Activated CD8-positive, alpha-beta T cell treated with anti-CD3 and anti-CD28 coated beads for 36 hours (primary cell): ENCODE measurements at regions not wholly inside any gene's neighbourhood (a gene's known extent, or its start where the extent isn't known, plus 50 kb on each side); places are given as distances from the start of the nearest gene placed in this dataset.

Experiments used
- ATAC-seq: fragments of 200-7000 bp; cut with Tn5 transposase; one replicate; pipeline ENCODE4 v1.10.0; 2021; ENCODE audit warnings: mild to moderate bottlenecking, moderate library complexity
- CTCF ChIA-PET: fragments of 350-600 bp; sonication (Branson Sonifier 250); formaldehyde crosslinking; loops from one replicate; lab custom pipeline; 2021; ENCODE audit warnings: antibody characterized with exemption; lab: Charles Lee
- POLR2A ChIA-PET: fragments of 350-600 bp; sonication (Branson Sonifier 250); formaldehyde crosslinking; loops from one replicate; lab custom pipeline; 2021; ENCODE audit warnings: antibody characterized with exemption; lab: Charles Lee
- DNase-seq: peaks from one replicate; pipeline ENCODE4 v3.0.0-alpha.2; 2020
- H3K27ac Mint-ChIP-seq: one replicate; pipeline ENCODE4 v1.8.0; 2021; ENCODE audit warnings: mild to moderate bottlenecking, mixed read lengths
- H3K27me3 Mint-ChIP-seq: one replicate; pipeline ENCODE4 v1.8.0; 2021; ENCODE audit warnings: mixed read lengths
- H3K36me3 Mint-ChIP-seq: one replicate; pipeline ENCODE4 v1.8.0; 2021; ENCODE audit warnings: low read depth, mixed read lengths
- H3K4me1 Mint-ChIP-seq: one replicate; pipeline ENCODE4 v1.8.0; 2021; ENCODE audit warnings: low read depth, mixed read lengths
- H3K4me3 Mint-ChIP-seq: one replicate; pipeline ENCODE4 v1.8.0; 2021; ENCODE audit warnings: mild to moderate bottlenecking, moderate library complexity, mixed read lengths
- H3K9me3 Mint-ChIP-seq: one replicate; pipeline ENCODE4 v1.8.0; 2021; ENCODE audit warnings: mixed read lengths
- CTCF ChIP-seq: fragments of 200-600 bp; IDR thresholded peaks from one replicate; pipeline ENCODE4 v1.8.0; 2022; ENCODE audit warnings: antibody characterized with exemption, mild to moderate bottlenecking
- intact Hi-C: fragments of 100-400 bp; cut with micrococcal nuclease; formaldehyde crosslinking; loops from one replicate; pipeline ENCODE4 v1.10.0; 2022

GRCh38 chr1:200234938-200235337 is 174.9 kb downstream of the ZNF281 start:
- DNase-seq (no peak), ATAC-seq (no peak)
- POLR2A ChIA-PET, result no interaction called here
- CTCF ChIA-PET, result interaction anchor here (1.5 kb wide), 1 partner anchor 23 kb away, joined by 3 read pairs; no protein-coding TSS in a partner anchor
- no peak for TF ChIP-seq CTCF
- no peak overlapping the region for H3K27ac Mint-ChIP-seq
- intact Hi-C loops, result no loop called here
- no peaks in the 10 kb centered on the region for H3K4me1 Mint-ChIP-seq
- no peak overlapping the region for H3K4me3 Mint-ChIP-seq
- peaks cover 7% of the 10 kb centered on the region for H3K27me3 Mint-ChIP-seq
- no peaks in the 10 kb centered on the region for H3K9me3 Mint-ChIP-seq
- no peaks in the 10 kb centered on the region for H3K36me3 Mint-ChIP-seq

GRCh38 chr1:200233393-200233792 is 176.4 kb downstream of the ZNF281 start:
- no peak overlapping the region for H3K27ac Mint-ChIP-seq
- intact Hi-C loops, result no loop called here

GRCh38 chr1:200231787-200232231 is 178.0 kb downstream of the ZNF281 start:
- intact Hi-C loops, result no loop called here
- H3K9me3 Mint-ChIP-seq, result no peaks in the 10 kb centered on the region
- ATAC-seq (no peak), DNase-seq (no peak)
- peaks cover 2% of the 10 kb centered on the region for H3K4me1 Mint-ChIP-seq
- no peak overlapping the region for H3K27ac Mint-ChIP-seq
- CTCF ChIA-PET, result no interaction called here
- no peaks in the 10 kb centered on the region for H3K36me3 Mint-ChIP-seq
- H3K27me3 Mint-ChIP-seq, result peaks cover 11% of the 10 kb centered on the region
- no peak overlapping the region for H3K4me3 Mint-ChIP-seq
- no peak for TF ChIP-seq CTCF
- POLR2A ChIA-PET, result no interaction called here

More at GRCh38 chr1:200233393-200233792, 176.4 kb downstream of the ZNF281 start:
- ChIA-PET POLR2A (no interaction called here), CTCF (no interaction called here)
- no peak for TF ChIP-seq CTCF
- ATAC-seq (no peak), DNase-seq (no peak)
- H3K36me3 Mint-ChIP-seq, result no peaks in the 10 kb centered on the region
- H3K4me3 Mint-ChIP-seq, result no peak overlapping the region
- no peaks in the 10 kb centered on the region for H3K4me1 Mint-ChIP-seq
- peaks cover 7% of the 10 kb centered on the region for H3K27me3 Mint-ChIP-seq
- no peaks in the 10 kb centered on the region for H3K9me3 Mint-ChIP-seq

- no peaks in the 10 kb centered on the region for H3K9me3 Mint-ChIP-seq
- intact Hi-C loops, result no loop called here
- H3K4me1 Mint-ChIP-seq, result peaks cover 11% of the 10 kb centered on the region
Measured at GRCh38 chr1:200230671-200231070, 179.2 kb downstream of the ZNF281 start.

GRCh38 chr1:200228486-200228885 is 181.3 kb downstream of the ZNF281 start:
- ATAC-seq (no peak), DNase-seq (no peak)
- intact Hi-C loops, result no loop called here
- Mint-ChIP-seq H3K36me3 (no peaks in the 10 kb centered on the region), H3K4me3 (no peak overlapping the region), H3K4me1 (peaks cover 11% of the 10 kb centered on the region), H3K27ac (no peak overlapping the region), H3K9me3 (no peaks in the 10 kb centered on the region), H3K27me3 (peaks cover 11% of the 10 kb centered on the region)
- TF ChIP-seq CTCF, result no peak
- ChIA-PET POLR2A (no interaction called here), CTCF (no interaction called here)

More at GRCh38 chr1:200230671-200231070, 179.2 kb downstream of the ZNF281 start:
- Mint-ChIP-seq H3K27ac (no peak overlapping the region), H3K4me3 (no peak overlapping the region), H3K36me3 (no peaks in the 10 kb centered on the region), H3K27me3 (peaks cover 11% of the 10 kb centered on the region)
- ATAC-seq (no peak), DNase-seq (no peak)
- ChIA-PET POLR2A (no interaction called here), CTCF (no interaction called here)
- TF ChIP-seq CTCF, result no peak
